HG03066 (cell line): ENCODE measurements at regions not wholly inside any gene's neighbourhood (a gene's known extent, or its start where the extent isn't known, plus 50 kb on each side); places are given as distances from the start of the nearest gene placed in this dataset.
"Not testable (repeated sequence)": the region's sequence is repeated elsewhere in the genome, so short reads cannot be mapped to it uniquely, and the experiment has no call there.

Experiments
- ATAC-seq: cut with Tn5 transposase; IDR thresholded peaks from one replicate; pipeline ENCODE4 v1.9.1; 2021; ENCODE audit warnings: low read depth; ENCODE audit not compliant: unreplicated experiment

DNA sequence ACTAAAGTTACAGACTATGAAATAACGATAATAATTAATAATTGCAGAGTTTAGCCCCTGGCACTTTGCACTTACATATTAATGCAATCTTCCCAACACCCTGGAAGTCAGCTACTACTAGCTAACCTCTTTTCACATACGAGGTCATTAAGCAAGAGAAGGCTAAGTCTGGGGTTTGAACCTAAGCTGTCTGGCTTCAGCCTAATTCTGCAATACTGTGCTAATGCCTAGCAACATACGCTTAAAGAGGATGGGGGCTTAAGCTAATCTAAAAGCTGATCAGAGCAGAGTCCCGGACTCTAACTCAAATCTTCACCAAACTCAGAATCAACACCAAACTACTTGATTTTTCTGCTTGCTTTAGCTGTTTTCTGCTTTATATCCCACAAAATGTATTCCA is 168.7 kb upstream of the GNAI1 start:
- no peak for ATAC-seq

DNA sequence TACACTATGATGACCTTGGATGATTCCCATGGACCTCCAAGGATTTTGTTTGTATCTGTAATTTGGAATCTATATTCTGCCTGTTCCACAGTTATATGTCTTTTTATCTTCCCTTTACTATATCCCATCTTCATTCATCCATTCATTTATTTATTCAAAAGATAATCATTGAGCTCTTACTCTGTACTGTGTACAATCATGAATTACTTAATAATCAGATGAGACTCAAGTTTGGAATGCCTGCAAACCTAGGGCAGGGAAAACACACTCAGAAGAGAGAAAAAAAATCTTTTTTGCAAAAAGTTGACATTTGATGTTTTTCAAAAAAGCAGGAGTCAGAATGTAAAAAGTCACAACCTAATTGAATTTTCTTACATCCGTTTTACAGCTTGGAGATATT is 170.2 kb upstream of the GNAI1 start:
- ATAC-seq: no peak

DNA sequence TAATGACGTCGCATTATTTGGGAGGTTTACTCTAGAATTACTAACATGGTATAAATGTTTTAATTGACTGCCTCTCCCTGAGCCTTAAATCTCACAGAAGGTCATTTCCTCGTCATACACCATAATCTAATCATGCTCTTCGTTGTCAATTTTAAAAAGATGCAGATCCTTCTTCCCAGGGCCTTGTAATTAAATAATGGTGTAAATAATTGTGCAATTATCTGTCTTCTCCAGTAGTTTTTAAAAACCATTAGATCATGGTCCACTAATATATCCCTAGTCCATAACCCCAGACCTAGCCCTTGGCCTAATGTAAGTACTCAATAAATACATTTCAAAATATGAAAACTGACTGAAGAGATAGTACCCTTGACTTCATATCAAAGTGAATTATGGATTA is 181.5 kb upstream of the GNAI1 start:
- no peak for ATAC-seq

GRCh38 chr7:79952399-79952798 is 182.2 kb upstream of the GNAI1 start:
- ATAC-seq: no peak

- no peak for ATAC-seq
Observed at GRCh38 chr7:79951415-79951814, 183.2 kb upstream of the GNAI1 start.

- ATAC-seq: no peak
Observed at GRCh38 chr7:79949778-79950177, 184.9 kb upstream of the GNAI1 start.

GRCh38 chr7:79936281-79936983 is 198.2 kb upstream of the GNAI1 start:
- no peak for ATAC-seq

GRCh38 chr7:79934727-79935126 is 199.9 kb upstream of the GNAI1 start:
- ATAC-seq: no peak

DNA sequence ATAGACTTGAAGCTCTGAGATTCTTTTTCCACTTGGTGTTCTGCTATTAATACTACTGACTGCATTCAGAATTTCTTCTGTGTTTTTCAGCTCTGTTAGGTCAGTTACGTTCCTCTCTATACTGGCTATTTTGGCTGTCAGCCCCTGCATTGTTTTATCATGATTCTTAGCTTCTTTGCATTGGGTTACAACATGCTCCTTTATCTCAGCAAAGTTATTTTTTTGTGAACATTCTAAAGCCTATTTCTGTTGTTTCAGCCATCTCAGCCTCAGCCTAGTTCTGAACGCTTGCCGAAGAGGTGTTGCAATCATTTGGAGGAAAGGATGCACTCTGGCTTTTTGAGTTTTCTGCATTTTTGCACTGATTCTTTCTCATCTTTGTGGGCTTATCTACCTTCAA is 201.5 kb upstream of the GNAI1 start:
- ATAC-seq: no peak

- no peak for ATAC-seq
Observed at GRCh38 chr7:79930604-79931003, 204.0 kb upstream of the GNAI1 start.

GRCh38 chr7:79927116-79927515 is 207.5 kb upstream of the GNAI1 start:
- ATAC-seq: no peak

GRCh38 chr7:79923953-79924352 is 210.7 kb upstream of the GNAI1 start:
- no peak for ATAC-seq

DNA sequence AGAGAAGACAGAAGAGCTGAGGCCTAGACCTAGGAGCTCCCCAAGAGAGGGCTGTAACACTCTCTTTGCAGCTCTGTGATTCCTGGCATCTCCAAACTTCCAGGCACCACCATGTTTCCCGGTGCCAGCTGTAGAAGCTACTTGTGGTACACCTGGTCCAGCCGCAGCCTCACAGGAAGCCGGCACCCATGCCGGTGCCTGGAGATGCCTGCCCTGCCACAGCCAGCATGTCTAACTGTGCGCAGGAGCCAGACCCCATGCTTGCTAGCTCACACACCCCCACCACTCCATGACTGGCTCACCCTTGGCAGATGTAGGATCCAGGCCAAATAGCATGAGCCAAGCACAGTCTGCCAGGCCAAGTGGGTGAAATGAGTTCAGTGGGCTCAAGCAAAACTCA is 211.7 kb upstream of the GNAI1 start:
- ATAC-seq: no peak

DNA sequence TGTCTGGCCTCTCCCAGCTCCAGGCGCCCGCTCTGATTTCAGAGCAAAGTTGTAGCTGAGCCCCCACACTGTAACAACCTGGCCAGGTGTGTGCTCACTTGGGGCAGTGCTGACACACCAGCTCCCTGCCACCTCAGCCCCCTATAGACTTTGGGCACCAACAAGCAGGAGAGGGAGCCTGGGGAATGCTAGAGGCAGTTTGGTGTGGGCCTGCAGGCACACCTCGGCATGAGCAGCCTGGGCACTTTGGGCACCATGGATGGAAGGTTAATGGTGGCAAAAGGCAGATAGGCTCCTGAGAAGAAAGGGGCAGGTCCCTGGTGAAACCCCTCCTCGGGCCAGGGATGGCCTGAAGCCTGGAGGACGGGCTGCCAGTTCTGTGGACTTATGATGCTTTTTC is 212.7 kb upstream of the GNAI1 start:
- ATAC-seq: no peak

DNA sequence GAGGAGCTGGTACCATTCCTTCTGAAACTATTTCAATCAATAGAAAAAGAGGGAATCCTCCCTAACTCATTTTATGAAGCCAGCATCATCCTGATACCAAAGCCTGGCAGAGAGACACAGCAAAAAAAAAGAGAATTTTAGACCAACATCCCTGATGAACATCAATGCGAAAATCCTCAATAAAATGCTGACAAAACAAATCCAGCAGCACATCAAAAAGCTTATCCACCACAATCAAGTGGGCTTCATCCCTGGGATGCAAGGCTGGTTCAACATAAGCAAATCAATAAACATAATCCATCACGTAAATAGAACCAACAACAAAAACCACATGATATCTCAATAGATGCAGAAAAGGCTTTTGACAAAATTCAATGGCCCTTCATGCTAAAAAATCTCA is 216.0 kb upstream of the GNAI1 start:
- ATAC-seq: not testable (repeated sequence)

- not testable (repeated sequence) for ATAC-seq
Observed at GRCh38 chr7:79915346-79915745, 219.3 kb upstream of the GNAI1 start.

GRCh38 chr7:79912213-79912633 is 222.4 kb upstream of the GNAI1 start:
- no peak for ATAC-seq

DNA sequence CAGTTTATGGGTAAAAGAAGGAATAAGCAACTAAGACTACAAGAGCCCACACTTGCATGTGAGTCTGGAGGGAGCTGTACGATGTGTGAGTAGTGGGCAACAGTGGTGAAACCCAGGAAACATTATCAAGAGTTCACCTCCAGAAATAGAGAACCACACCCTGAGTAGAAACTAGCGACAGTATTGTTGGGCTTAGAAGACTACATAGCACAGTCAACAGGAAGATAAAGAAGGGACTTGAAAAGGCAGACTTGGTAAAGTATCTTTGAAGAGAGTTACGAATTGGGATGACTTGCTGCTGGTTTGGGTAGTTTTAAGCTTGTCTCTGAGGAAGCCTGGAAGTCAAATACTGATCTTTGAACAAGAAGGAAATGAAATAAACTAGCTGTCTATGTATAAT is 223.2 kb upstream of the GNAI1 start:
- no peak for ATAC-seq

DNA sequence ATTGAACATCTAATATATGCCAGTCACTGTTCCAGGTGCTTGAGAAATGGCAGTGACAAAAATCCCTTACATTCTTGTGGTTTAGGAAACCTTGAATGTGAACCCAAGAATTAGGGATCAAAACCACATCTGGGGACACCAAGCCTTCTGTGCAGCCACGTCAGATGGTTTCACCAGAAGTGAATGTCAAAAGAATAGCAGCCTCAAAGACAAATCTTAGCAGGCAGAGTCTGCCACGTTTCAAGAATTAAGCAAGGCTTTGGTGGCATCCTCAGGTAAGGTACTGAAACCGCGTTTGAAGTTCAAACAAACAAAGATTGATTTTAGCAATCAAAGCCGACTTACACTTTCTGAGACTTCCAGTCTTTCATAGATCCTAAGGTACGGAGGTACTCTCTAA is 225.5 kb upstream of the GNAI1 start:
- ATAC-seq: no peak

DNA sequence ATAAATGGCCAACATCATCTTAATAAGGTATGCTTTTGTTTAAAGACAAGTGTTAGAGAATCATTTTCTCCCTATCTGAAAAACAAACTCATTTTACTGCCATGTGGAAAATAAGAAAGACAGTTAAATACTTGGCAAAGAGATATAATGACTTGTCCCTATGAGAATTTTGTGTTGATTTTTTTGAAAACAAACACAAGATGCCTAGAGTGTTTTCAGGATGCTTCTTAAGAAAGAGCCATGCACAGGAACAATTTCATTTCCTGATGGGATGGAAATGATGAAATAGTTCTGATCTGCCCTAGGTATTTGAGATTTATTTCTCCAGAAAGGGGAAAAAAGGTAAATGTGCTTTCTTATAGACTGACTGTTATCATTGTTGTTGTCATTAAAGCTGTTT is 237.5 kb upstream of the GNAI1 start:
- no peak for ATAC-seq

DNA sequence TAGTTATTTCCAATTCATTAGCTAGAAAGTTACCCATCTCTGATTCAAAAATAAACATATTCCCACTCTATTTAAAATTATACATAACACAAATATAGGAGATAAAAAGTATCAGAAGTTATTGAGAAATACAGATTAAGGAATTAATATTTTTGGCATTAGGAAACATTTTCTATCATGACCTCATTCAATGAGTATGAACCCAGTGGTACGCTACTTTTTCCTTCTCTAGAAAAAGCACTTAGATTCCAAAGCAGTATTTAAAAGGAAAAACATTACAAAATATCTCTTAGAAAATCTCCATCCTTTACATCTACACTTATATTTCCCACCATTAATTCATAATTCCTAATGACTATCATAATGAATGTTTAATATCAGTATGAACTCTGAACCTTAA is 240.6 kb upstream of the GNAI1 start:
- no peak for ATAC-seq

DNA sequence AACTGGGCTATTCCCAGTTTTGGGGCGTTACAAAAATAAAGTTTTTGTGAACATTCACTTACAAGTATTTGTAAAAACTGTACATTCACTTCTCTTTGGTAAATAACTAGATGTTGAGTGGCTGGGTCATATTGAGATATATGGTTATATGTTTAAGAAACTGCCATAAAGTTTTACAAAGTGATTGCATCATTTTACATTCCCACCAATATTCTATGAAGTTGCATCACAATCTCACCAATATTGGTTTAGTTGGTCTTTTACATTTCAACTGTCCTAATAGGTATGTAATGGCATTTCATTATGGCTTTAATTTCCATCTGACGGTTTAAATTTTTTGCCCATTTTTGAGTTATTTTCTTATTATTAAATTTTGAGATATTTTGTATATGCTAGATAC is 251.7 kb upstream of the GNAI1 start:
- ATAC-seq: no peak

- no peak for ATAC-seq
Observed at GRCh38 chr7:79880312-79880711, 254.3 kb upstream of the GNAI1 start.
